ENCODE measurements at regions not wholly inside any gene's neighbourhood (a gene's known extent, or its start where the extent isn't known, plus 50 kb on each side); places are given as distances from the start of the nearest gene placed in this dataset.

GRCh38 chr11:128057786-128058395, 529.5 kb downstream of the ETS1 start:
- DNase-seq (ENCODE audit: low spot score) (no peak), ATAC-seq (no peak)
- H2AFZ ChIP-seq: peak overlapping the region; percentile 47; the same call in 1 of the 2 replicates
- no peak for TF ChIP-seq ETS1 (IDR thresholded peaks at IDR 0.05)
- no peak for TF ChIP-seq REST (IDR thresholded peaks at IDR 0.05; ENCODE audit: unreplicated experiment)
- TF ChIP-seq ZNF462 (CRISPR knock-in tag; IDR thresholded peaks at IDR 0.05): no peak
- no peaks in the 10 kb centered on the region for H3K27me3 Mint-ChIP-seq (ENCODE audit: insufficient read depth, low read depth, poor library complexity)
- no peak overlapping the region for H3K4me3 ChIP-seq
- H3K4me2 ChIP-seq: no peak overlapping the region
- no peaks in the 10 kb centered on the region for H3K9me3 Mint-ChIP-seq
- no peaks in the 10 kb centered on the region for H4K20me1 ChIP-seq (replicated peaks; ENCODE audit: insufficient read depth)
- no peaks in the 10 kb centered on the region for H3K4me1 ChIP-seq (ENCODE audit: insufficient read depth)
- H3K9me2 ChIP-seq (ENCODE audit: insufficient read depth): 0 out of 2 replicates have a peak, but pooled peaks cover 5% of the 10 kb centered on the region
- H3K36me3 Mint-ChIP-seq (ENCODE audit: low read depth): no peaks in the 10 kb centered on the region
- H3F3A ChIP-seq (replicated peaks; ENCODE audit: low read depth): no peaks in the 10 kb centered on the region
- no peak overlapping the region for H3K27ac ChIP-seq (ENCODE audit: low read depth)
- H3K27me3 ChIP-seq (ENCODE audit: insufficient read depth): no peaks in the 10 kb centered on the region
- no peaks in the 10 kb centered on the region for H3K79me2 ChIP-seq (replicated peaks; ENCODE audit: insufficient read depth)
- H3K27ac Mint-ChIP-seq: no peak overlapping the region
- H3K36me3 ChIP-seq (ENCODE audit: insufficient read depth): no peaks in the 10 kb centered on the region
- no peak overlapping the region for H3K4me3 Mint-ChIP-seq
- H3K4me1 Mint-ChIP-seq: 0 out of 3 replicates have a peak, but pooled peaks cover 5% of the 10 kb centered on the region

All from GM23338 (cell line).